ENCODE measurements at regions not wholly inside any gene's neighbourhood (a gene's known extent, or its start where the extent isn't known, plus 50 kb on each side); places are given as distances from the start of the nearest gene placed in this dataset.
"Not testable (repeated sequence)": the region's sequence is repeated elsewhere in the genome, so short reads cannot be mapped to it uniquely, and the experiment has no call there.

DNA sequence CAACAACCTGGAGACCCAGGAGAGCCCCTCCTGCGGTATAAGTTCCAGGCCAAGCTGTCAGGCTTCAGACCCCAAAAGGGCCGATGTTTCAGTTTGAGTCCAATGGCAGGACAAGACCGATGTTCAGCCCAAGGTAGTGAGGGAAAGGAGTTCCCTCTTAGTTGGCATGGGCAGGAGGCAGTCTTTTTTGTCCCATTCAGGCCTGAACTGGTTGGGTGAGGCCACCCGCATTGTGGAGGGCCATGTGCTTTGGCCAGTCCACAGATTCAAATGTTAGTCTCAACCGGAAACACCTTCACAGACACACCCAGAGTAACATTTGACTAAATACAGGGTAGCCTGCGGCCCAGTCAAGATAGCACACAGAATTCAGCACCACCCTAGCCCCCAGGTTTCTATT lies 89.6 kb upstream of the ANKRD10 start:
- no peak for DNase-seq

DNA sequence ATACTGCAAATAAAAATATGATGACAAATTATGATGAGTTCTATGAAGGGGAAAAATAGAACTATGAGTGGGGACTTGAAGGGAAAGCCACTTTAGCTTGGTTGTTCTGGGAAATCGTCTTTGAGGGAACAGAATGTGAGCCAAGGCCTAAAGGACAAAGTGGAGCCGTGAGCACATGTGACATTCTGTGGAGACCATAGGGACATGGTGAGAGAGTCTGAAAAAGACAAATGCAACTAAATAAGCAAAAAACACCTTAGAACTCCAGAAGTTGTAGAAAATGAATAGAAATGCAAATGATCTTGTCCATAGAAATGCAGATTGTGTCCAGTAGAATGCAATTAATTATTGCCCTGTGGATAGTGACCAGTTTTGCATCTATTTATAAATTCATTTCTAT lies 86.8 kb upstream of the ANKRD10 start:
- no peak for DNase-seq

- no peak for DNase-seq
Observed at GRCh38 chr13:110993788-110994187, 78.9 kb upstream of the ANKRD10 start.

DNA sequence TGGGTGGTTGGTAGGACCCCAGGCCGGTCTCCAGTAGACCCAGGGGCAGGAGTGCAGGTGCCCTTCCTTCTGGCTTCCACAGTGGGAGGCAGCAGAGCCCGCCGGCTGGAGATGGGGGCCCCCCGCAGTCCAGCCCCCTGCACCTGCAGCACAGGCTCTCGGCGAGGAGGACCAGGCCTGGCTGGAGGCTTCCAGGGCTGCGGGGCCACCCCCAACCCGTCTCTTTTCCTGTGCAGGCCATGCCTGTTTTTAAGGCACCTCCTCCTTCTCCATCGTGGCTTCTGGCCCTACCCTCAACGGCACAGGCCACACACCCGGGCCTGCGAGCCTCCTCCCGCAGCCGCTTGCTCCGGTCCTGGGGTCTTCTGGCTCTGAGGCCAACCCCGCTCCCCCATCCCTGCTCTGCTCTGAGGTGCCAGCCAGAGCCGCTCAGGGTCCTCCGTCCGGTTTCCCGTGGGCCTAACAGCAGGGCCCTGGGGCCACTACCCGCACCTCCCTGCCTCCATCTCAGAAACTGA lies 77.2 kb upstream of the ANKRD10 start:
- DNase-seq, result no peak

GRCh38 chr13:110989331-110989730 lies 74.5 kb upstream of the ANKRD10 start:
- no peak for DNase-seq

DNA sequence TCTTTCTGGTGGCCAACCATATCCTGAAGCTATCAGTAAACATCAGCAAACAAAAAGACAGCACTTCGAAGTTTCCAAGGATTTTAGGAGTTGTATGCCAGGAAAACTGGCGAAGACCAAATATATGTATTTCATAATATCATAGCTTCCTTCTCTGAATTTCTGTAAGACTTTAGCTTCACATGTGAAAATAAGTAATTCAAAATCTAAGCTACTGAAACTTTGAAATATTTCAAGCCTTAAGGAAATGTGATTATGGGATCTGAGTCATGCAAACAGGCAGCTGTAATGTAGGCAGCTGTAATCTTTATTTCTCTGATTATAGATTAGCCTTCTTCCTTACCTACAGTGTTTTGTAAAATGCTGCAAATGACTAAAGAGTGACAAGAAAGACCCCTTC lies 70.7 kb upstream of the ANKRD10 start:
- no peak for DNase-seq

- DNase-seq, result no peak
Observed at GRCh38 chr13:110984798-110985197, 69.9 kb upstream of the ANKRD10 start.

DNA sequence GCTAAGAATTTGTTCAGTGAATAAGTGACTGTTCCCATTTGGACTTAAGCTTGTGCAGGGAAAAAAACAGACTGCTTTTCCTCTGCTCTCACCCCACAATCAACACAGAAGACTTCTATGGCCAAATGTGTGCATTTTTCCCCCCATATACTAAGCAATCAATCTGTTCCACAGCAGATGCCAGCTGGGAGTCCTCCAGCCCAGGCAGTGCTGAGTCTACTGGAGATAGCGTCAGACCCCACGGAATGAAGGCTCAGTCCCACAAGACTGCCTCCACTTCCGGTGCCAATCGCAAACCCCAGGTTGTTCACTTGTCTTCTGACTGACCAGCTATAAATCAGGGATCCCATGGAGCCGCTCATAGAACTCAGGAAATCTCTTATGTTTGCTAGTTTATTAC lies 69.5 kb upstream of the ANKRD10 start:
- no peak for DNase-seq

GRCh38 chr13:110983241-110983640 lies 68.4 kb upstream of the ANKRD10 start:
- no peak for DNase-seq

GRCh38 chr13:110981379-110981778 lies 66.5 kb upstream of the ANKRD10 start:
- DNase-seq, result no peak

DNA sequence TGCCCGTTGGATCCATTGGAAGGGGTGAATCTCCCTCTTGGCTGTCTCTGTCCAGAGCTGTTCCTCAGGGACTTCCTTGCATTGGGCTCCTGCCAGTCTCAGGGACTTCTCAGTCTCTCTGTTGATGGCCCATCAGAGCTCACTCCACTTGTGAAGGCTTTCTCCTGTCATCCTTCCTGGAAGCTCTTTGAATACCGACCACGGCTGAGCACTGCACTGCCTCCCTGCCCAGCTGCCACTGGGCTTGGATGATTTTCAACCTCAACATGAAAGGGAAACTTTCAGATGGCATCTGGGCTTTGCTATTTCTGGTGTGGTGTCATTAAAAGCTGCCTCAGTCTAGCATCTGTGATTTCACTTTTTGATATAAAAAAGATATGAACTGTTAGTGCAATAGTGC lies 66.1 kb upstream of the ANKRD10 start:
- DNase-seq, result no peak

DNA sequence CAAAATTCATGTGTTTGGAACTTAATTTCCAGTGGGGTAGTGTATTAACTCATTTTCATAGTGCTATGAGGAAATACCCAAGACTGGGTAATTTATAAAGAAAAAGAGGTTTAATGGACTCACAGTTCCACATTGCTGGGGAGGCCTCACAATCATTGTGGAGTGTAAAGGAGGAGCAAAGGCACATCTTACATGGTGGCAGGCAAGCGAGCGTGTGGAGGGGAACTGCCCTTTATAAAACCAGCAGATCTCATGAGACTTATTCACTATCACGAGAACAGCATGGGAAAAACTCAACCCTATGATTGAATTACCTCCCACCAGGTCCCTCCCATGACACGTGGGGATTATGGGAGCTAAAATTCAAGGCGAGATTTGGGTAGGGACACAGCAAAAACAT lies 64.3 kb upstream of the ANKRD10 start:
- DNase-seq, result not testable (repeated sequence)

DNA sequence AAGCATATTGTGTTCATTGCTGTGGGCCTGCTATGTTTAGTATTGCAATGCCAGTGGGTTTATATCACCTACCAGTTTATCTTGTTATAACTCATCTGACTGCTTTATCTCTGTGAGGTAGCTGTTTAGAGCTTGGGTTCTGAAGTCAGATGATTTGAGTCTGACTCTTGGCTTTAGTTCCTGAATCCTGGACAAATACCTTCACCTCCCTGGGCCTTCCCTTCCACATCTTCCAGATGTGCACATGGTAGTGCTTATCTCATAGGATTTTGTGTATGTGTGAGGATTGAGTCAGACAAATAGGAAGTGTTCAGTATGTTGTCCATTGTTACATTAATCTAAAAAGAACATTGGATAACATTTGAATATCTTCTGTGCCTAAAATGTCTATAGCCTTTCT lies 63.5 kb upstream of the ANKRD10 start:
- DNase-seq, result no peak

DNA sequence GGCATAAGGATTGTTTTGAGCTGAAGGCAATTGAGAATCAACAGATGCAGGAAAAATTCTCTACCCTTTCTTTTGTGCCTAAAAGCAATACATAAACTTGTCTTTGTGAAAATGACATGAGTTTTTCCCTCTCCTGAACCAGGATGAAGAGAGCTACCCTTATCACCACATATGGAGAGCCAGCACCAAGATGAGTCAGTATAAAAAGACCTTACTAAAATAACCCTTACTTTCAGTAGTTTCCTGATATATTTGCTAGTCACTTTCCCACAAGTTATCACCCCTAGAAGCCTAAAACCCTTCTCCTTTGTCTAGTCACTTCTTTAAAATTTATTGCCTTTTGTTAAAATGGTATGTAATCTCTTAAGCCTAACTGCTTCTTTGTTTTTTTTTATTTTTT lies 61.9 kb upstream of the ANKRD10 start:
- DNase-seq, result no peak

- no peak for DNase-seq
Observed at GRCh38 chr13:110973007-110973700, 58.3 kb upstream of the ANKRD10 start.

DNA sequence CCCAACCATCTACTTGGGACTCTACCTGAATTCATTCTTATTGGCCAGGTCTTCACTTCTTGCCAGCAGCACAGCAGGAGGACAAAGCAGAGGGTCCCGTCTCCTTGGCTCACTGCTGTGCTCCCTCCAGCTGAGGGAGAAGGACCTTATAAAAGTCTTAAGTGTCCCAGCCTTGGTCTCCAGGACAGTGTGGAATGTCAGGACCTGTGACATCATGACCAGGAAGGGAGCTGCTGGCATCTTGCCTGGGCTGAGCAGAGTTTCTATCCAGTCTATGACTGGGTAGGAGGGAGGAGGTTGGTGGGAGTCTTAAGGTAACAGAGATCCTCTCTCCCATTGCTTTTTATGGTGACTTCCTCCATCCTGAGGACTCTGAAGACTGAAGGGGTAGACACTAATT lies 56.6 kb upstream of the ANKRD10 start:
- DNase-seq, result no peak

GRCh38 chr13:110967156-110967855 lies 52.4 kb upstream of the ANKRD10 start:
- DNase-seq, result not testable (repeated sequence)

DNA sequence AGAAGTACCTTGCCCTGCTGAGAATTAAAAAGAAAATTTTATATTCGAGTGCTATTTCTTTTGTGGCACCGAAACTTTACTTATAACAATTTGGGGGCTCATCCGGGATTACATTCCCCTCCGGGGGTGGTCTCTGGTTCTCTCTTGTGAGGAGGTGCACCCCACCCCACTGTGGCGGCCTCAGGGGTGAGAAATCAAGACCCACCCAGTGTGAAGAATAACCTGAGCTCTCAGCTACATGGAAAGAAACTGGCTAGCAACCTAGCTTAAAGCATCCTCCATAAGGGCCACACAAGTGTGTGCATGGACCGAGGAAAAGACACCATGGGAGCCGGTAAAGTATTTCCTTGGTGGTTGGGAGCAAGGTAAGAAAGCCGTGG lies 50.9 kb upstream of the ANKRD10 start:
- DNase-seq, result no peak

GRCh38 chr13:110965038-110965754 lies 50.3 kb upstream of the ANKRD10 start:
- no peak for DNase-seq

Measured in CD4-positive, alpha-beta T cell treated with Interferon gamma for 1 hour (primary cell).